Activated naive CD8-positive, alpha-beta T cell (primary cell): ENCODE measurements at regions not wholly inside any gene's neighbourhood (a gene's known extent, or its start where the extent isn't known, plus 50 kb on each side); places are given as distances from the start of the nearest gene placed in this dataset.
A peak's percentile ranks its signal among the peaks of the same experiment; 100 is the strongest.

Experiments
- H3K27ac Mint-ChIP-seq: one replicate; pipeline ENCODE4 v1.8.0; 2021; ENCODE audit warnings: mixed read lengths
- H3K27me3 Mint-ChIP-seq: one replicate; pipeline ENCODE4 v1.8.0; 2021; ENCODE audit warnings: mixed read lengths
- H3K36me3 Mint-ChIP-seq: one replicate; pipeline ENCODE4 v1.8.0; 2021; ENCODE audit warnings: mixed read lengths
- H3K4me1 Mint-ChIP-seq: one replicate; pipeline ENCODE4 v1.8.0; 2021; ENCODE audit warnings: low read depth, mixed read lengths
- H3K4me3 Mint-ChIP-seq: one replicate; pipeline ENCODE4 v1.8.0; 2021; ENCODE audit warnings: mild to moderate bottlenecking, mixed read lengths
- H3K9me3 Mint-ChIP-seq: one replicate; pipeline ENCODE4 v1.8.0; 2021; ENCODE audit warnings: low read depth, mixed read lengths

- Mint-ChIP-seq H3K9me3 (no peaks in the 10 kb centered on the region), H3K4me1 (peaks cover 53% of the 10 kb centered on the region), H3K4me3 (peak overlapping the region; percentile 33), H3K36me3 (no peaks in the 10 kb centered on the region), H3K27ac (peak overlapping the region; percentile 74), H3K27me3 (no peaks in the 10 kb centered on the region)
These were observed 82.2 kb upstream of the IL12B start for GRCh38 chr5:159412284-159413046.

DNA sequence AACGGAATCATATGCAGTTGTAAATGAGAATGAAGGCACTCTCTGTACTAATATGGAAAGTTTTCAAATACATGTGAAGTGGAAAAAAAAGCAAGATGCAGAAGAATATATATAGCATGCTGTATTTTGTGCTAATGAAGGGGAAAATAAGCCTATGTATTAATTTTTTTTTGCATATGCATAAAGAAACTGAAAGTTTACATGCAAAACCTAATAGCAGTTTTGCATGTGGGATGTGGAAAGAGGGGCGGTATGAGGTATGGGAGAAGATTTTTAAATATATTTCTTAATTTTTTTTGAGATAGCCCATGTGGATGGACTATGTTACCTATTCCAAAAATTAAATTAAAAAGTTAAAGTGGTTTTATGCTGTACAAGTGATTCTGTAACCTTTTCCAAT lies 83.7 kb upstream of the IL12B start:
- Mint-ChIP-seq H3K27ac (no peak overlapping the region), H3K36me3 (no peaks in the 10 kb centered on the region), H3K9me3 (no peaks in the 10 kb centered on the region), H3K27me3 (no peaks in the 10 kb centered on the region), H3K4me1 (peaks cover 48% of the 10 kb centered on the region), H3K4me3 (no peak overlapping the region)

- H3K4me1 Mint-ChIP-seq, result peaks cover 36% of the 10 kb centered on the region
- no peaks in the 10 kb centered on the region for H3K9me3 Mint-ChIP-seq
- H3K36me3 Mint-ChIP-seq, result no peaks in the 10 kb centered on the region
- H3K27me3 Mint-ChIP-seq, result no peaks in the 10 kb centered on the region
- no peak overlapping the region for H3K4me3 Mint-ChIP-seq
- H3K27ac Mint-ChIP-seq, result no peak overlapping the region
These were observed 85.1 kb upstream of the IL12B start for GRCh38 chr5:159415301-159415937.

DNA sequence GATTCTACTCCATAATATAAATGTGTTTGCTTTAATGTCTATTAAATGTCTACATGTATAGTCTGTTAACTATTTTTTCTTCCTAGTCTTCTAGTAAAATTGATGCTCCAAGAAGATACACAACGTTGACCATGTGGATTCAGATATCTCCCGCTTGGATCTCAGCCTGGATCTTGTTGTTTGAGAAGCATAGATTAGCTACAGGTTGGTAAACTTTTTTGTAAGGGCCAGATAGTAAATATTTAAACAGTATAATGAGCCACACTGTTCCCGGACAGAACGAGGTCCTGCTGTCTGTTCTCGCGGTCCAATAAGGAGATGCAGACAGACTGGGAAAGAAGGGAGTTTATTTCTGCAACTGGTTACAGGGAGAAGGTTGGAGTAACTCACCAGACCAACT lies 86.2 kb upstream of the IL12B start:
- H3K27ac Mint-ChIP-seq, result no peak overlapping the region
- no peaks in the 10 kb centered on the region for H3K9me3 Mint-ChIP-seq
- H3K36me3 Mint-ChIP-seq, result no peaks in the 10 kb centered on the region
- H3K4me1 Mint-ChIP-seq, result peaks cover 26% of the 10 kb centered on the region
- H3K4me3 Mint-ChIP-seq, result no peak overlapping the region
- no peaks in the 10 kb centered on the region for H3K27me3 Mint-ChIP-seq

- Mint-ChIP-seq H3K27ac (no peak overlapping the region), H3K9me3 (no peaks in the 10 kb centered on the region), H3K36me3 (no peaks in the 10 kb centered on the region), H3K4me3 (no peak overlapping the region), H3K27me3 (no peaks in the 10 kb centered on the region), H3K4me1 (peaks cover 19% of the 10 kb centered on the region)
These were observed 86.9 kb upstream of the IL12B start for GRCh38 chr5:159417170-159417569.

DNA sequence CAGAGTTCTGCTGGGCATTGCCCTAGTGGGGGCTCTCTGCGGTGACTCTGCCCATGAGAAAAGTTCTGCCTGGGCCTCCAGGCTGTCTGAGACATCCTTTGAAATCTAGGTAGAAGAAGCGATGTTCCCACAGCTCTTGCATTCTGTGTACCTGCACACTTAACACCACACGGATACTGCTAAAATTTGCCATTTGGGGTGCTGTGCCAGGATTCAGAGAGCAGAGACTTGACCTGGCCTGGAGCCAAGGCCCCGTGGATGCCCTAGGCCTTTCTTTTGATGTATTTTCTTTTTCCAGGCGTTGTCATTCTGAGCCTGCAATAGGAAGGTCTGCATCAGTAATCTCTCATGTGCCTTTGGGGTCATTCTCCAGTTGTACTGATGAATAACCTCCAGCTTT lies 89.3 kb upstream of the IL12B start:
- Mint-ChIP-seq H3K9me3 (no peaks in the 10 kb centered on the region), H3K36me3 (no peaks in the 10 kb centered on the region), H3K4me3 (no peak overlapping the region), H3K27me3 (no peaks in the 10 kb centered on the region), H3K4me1 (peaks cover under 1% of the 10 kb centered on the region), H3K27ac (no peak overlapping the region)

- no peaks in the 10 kb centered on the region for H3K4me1 Mint-ChIP-seq
- no peaks in the 10 kb centered on the region for H3K36me3 Mint-ChIP-seq
- H3K27me3 Mint-ChIP-seq, result no peaks in the 10 kb centered on the region
- H3K4me3 Mint-ChIP-seq, result no peak overlapping the region
- H3K9me3 Mint-ChIP-seq, result no peaks in the 10 kb centered on the region
- H3K27ac Mint-ChIP-seq, result no peak overlapping the region
These were observed 90.7 kb upstream of the IL12B start for GRCh38 chr5:159420940-159421339.

GRCh38 chr5:159422361-159422760 lies 92.1 kb upstream of the IL12B start:
- Mint-ChIP-seq H3K27ac (no peak overlapping the region), H3K27me3 (no peaks in the 10 kb centered on the region), H3K9me3 (no peaks in the 10 kb centered on the region), H3K36me3 (no peaks in the 10 kb centered on the region), H3K4me1 (peaks cover 9% of the 10 kb centered on the region), H3K4me3 (no peak overlapping the region)

DNA sequence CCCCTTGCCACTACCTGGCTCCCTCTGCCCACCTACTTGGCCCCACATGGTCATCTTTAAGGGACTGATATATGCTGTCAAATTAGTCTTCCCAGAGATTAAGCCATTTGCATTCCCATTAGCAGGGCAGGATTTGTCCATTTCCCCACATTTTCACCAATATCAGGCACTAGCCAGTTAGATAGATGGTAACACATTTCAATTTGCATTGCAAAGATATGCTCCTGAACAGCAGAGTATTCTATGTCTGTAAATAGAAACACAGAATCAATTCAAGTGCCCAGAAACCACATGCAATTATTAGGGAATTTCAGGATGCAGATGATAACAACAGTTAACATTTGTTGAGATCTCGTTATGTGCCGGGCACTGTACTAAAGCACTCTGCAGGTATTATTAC lies 92.6 kb upstream of the IL12B start:
- no peaks in the 10 kb centered on the region for H3K27me3 Mint-ChIP-seq
- no peaks in the 10 kb centered on the region for H3K36me3 Mint-ChIP-seq
- no peaks in the 10 kb centered on the region for H3K9me3 Mint-ChIP-seq
- no peak overlapping the region for H3K27ac Mint-ChIP-seq
- peaks cover 15% of the 10 kb centered on the region for H3K4me1 Mint-ChIP-seq
- no peak overlapping the region for H3K4me3 Mint-ChIP-seq

DNA sequence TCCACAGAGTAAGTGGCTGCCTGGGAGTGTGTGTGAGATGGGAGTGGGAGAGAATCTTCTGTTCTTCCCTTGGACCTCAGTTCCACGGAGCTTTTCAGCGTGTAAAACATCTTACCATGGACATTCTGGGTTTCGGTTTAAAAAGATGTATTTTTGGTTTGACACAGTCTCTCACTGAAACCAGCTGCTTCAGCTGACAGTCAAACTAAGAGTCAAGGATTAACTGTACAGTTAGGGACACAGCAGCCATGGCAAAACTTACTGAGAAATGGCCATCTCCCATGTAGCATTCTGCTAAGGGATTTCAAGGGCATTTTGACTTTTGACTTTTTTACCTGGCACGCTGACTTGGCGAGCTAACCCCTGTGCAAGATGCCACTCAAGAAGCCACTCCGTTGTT lies 93.8 kb upstream of the IL12B start:
- no peaks in the 10 kb centered on the region for H3K36me3 Mint-ChIP-seq
- H3K9me3 Mint-ChIP-seq, result no peaks in the 10 kb centered on the region
- H3K4me1 Mint-ChIP-seq, result peaks cover 23% of the 10 kb centered on the region
- H3K4me3 Mint-ChIP-seq, result no peak overlapping the region
- no peak overlapping the region for H3K27ac Mint-ChIP-seq
- no peaks in the 10 kb centered on the region for H3K27me3 Mint-ChIP-seq

GRCh38 chr5:159426694-159427093 lies 96.4 kb upstream of the IL12B start:
- peaks cover 23% of the 10 kb centered on the region for H3K4me1 Mint-ChIP-seq
- no peak overlapping the region for H3K27ac Mint-ChIP-seq
- no peak overlapping the region for H3K4me3 Mint-ChIP-seq
- H3K27me3 Mint-ChIP-seq, result no peaks in the 10 kb centered on the region
- no peaks in the 10 kb centered on the region for H3K36me3 Mint-ChIP-seq
- H3K9me3 Mint-ChIP-seq, result no peaks in the 10 kb centered on the region

- Mint-ChIP-seq H3K4me1 (peaks cover 23% of the 10 kb centered on the region), H3K27me3 (no peaks in the 10 kb centered on the region), H3K4me3 (no peak overlapping the region), H3K9me3 (no peaks in the 10 kb centered on the region), H3K36me3 (no peaks in the 10 kb centered on the region), H3K27ac (peak overlapping the region; percentile 4)
These were observed 97.1 kb upstream of the IL12B start for GRCh38 chr5:159427180-159428012.

- Mint-ChIP-seq H3K36me3 (no peaks in the 10 kb centered on the region), H3K9me3 (no peaks in the 10 kb centered on the region), H3K27ac (no peak overlapping the region), H3K4me1 (peaks cover 23% of the 10 kb centered on the region), H3K27me3 (no peaks in the 10 kb centered on the region), H3K4me3 (no peak overlapping the region)
These were observed 100.2 kb upstream of the IL12B start for GRCh38 chr5:159430361-159431012.

GRCh38 chr5:159435855-159436254 lies 105.6 kb upstream of the IL12B start:
- H3K4me1 Mint-ChIP-seq, result no peaks in the 10 kb centered on the region
- no peaks in the 10 kb centered on the region for H3K9me3 Mint-ChIP-seq
- no peak overlapping the region for H3K4me3 Mint-ChIP-seq
- no peaks in the 10 kb centered on the region for H3K27me3 Mint-ChIP-seq
- H3K36me3 Mint-ChIP-seq, result no peaks in the 10 kb centered on the region
- no peak overlapping the region for H3K27ac Mint-ChIP-seq

- Mint-ChIP-seq H3K27ac (no peak overlapping the region), H3K36me3 (no peaks in the 10 kb centered on the region), H3K4me3 (no peak overlapping the region), H3K9me3 (no peaks in the 10 kb centered on the region), H3K27me3 (no peaks in the 10 kb centered on the region), H3K4me1 (no peaks in the 10 kb centered on the region)
These were observed 107.8 kb upstream of the IL12B start for GRCh38 chr5:159438092-159438491.
